Bone marrow (tissue), 2 donors: ENCODE measurements at regions not wholly inside any gene's neighbourhood (a gene's known extent, or its start where the extent isn't known, plus 50 kb on each side); places are given as distances from the start of the nearest gene placed in this dataset.
A peak's percentile ranks its signal among the peaks of the same experiment; 100 is the strongest.
"Not testable (repeated sequence)": the region's sequence is repeated elsewhere in the genome, so short reads cannot be mapped to it uniquely, and the experiment has no call there.

ENCODE experiments used
- DNase-seq, 2 donors: peaks; one replicate each; lab custom pipeline; 2025; lab: John Stamatoyannopoulos, UW

DNA sequence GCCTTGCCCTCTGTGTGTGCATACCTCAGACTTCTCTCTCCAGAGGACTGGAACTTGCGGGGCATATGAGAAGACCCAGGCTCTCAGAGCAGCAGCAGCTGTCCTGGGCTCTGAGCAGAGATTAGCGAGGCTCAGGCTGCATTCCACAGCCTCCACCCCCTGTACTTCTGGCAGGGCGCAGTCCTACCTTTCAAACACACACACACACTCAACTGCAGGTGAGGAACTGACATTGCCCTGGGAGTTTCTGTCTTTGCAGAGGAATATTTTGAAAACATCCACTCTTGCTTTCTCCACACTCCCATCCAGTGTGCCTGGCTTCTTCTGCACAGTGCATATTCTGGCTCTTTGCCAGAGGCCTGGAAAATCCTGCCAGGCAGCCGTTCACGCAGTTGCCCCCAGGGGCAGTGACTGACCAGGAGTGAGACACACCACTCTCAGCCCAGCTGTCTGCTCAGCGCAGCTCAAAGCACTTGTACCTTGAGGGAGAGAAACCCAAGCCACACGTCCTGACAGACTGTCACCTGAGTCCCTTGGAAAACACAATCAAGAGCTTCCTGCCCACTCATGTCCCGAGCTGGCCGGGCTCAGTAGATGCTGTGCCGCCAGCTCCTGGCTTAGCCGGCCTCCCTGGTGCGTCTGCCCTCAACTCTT is 460.8 kb downstream of the RNF144A start:
- no peak for DNase-seq

DNA sequence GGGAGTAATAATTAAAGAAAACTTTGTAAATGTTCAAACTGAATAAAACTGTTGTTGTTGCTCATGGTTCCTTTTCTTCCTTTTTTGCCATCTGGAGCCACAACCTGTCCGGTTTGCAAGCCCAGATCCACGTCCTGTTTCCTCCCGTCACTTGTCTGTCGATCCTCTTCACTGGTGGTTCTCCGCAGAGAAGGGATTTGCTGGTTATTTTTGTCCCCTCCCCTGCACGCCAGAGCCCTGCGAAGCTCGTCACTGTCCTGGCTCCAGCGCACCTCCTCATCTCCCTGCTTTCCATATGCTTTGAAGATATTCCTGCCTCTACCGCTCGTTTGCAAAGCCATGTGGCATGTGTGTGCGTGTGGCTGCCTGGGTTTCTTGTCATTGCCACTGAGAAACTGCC is 461.4 kb downstream of the RNF144A start:
- peak in 1 of 2 donors; percentile 4 for DNase-seq

DNA sequence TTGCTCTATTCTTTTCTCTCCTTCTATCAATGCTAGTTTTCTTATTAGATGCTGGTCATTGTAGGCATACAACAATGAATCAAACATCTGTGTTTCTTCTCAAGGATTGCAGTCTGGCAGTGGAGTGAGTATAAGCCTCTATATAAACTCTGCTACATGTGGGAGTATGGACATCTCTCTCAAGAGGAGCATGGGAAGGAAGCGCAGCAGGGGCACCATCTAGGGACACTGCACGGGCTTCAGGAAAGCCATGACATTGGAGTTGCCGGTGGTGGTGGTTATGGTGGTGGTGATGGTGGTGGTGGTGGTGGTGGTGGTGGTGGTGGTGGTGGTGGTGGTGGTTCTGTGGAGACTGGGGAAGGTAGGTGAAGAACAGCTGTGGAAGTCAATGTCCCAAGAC is 462.6 kb downstream of the RNF144A start:
- DNase-seq = no peak

DNA sequence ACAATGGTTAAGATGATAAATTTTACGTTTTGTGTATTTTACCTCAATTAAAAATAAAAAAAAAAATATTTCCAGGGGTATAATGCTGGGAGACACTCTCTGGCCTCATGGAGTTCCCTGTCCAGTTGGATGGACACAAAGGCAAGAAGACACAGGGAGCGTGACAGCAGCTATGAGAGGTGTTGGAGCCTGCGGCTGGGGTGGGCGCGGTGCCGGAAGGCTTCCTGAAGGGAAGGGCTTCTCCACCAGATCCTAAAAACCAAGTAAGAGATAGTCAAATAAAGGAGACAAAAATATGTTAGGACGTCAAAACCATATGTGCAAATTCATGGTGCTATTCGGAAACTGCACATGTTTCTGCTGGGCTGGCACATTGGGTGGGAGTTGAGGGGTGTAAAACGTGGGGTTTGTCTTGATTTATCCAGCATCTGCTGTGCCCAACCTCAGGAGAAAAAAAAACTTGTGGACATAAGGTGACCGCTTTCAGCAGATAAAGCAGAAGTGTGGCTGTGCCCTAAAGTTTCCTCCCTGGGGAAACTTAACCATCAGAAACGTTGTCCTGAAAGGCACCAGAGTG is 467.6 kb downstream of the RNF144A start:
- DNase-seq = no peak

DNA sequence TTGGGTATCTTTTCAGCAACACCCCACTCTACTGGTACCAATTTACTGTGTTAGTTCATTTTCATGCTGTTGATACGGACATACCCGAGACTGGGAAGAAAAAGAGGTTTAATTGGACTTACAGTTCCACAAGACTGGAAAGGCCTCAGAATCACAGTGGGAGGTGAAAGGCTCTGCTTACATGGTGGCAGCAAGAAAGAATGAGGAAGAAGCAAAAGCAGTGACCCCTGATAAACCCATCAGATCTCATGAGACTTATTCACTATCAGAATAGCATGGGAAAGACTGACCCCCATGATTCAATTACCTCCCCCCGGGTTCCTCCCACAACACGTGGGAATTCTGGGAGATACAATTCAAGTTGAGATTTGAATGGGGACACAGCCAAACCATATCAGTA is 473.1 kb downstream of the RNF144A start:
- DNase-seq = not testable (repeated sequence)

DNA sequence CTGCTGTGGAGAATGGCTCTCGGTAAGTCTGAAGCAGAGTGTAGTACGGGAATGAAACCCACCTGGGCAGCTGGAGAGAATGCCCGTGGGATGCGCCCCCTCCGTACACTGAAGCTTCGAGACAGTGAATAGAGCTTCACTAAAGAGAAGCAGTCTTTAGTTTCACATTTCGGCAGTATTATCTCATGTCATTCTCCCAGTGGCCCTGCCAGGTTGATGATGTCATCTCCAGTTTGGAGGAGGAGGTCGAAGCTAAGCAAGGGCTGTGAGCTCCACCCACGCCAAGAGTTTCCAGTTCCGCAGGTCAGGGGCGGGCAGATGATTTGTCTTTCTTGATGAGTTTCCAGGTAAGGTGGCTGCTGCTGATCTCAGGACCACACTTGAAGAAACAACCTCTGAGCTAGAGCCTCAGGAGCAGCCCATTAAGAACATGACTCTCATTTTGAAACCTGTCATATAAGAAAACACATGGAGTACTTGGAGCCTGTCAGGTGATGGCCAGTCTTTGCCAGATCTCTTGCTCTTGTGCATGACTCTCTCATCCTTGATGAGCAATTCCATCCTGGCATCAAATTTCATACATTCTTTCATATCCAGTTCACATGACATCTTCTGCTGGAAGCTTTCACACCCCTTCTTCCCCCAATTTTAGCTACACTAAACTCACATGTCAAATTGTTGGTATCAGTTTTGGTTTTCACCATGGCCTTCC is 475.0 kb downstream of the RNF144A start:
- DNase-seq = no peak

DNA sequence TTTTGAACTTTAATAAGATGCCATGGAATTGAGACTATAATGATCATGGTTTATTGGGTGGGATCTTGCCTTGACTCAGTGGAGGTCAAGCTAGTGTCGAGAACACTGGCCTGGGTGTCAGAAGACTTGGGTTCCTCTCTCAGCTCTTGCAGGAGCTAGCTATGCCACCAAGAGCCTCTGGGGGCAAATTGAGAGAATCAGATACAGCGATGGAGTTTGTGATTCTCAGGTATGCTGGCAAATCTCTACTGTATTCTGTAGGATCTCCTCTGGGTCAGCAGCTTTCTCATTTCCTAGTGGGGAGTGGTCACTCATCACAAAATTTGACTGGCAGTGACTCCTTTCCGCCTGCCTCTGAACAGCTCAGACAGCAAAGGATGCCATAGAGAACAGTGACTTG is 477.0 kb downstream of the RNF144A start:
- no peak for DNase-seq

DNA sequence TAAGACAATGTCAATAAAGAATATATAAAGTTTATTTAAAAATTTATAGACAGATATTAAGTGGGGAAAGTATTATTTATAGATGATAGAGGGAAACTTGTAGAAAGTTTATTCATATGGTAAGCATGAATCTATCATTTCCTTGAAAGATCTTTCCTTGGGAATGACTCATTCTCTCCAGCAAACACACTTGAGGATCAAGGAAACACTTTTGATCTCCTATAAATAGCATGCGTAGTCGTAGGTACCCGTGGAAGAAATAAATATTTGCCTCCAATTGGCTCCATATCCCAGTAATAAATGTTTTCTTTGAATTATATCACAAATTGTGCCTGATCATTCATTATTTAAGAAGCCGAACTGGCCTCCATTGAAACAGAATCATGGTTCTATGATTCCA is 483.4 kb downstream of the RNF144A start:
- no peak for DNase-seq

DNA sequence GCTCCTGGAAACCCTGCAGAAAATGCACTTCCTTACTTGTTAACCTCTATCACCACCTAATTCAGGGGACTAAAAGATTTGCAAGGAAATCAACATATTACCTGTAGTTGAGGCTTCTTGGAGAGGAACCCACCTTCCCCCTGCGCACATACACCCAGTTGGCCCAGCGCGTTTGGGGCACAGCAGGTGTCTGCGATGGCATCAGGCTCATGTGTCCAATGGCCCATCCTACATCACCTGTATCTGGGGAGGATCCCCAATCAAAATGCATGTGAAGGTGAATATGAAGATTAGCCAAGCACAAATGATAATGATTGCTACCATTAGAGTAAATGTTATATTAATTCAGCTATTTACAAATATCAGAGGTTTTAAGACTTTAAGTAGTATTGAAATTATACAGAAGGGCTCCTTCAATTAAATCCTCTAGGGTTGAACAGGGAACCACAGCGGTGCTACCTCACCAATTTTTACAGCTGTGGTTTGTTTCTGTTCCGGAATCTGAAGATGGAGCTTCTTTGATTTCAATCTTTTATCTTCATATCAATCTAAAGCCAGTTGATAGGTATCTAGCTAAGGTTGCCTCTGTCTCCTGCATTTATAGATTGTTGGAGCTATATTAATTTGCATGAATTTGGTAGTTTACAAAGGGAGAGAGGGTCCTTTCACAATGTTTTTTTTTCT is 486.0 kb downstream of the RNF144A start:
- DNase-seq = no peak

DNA sequence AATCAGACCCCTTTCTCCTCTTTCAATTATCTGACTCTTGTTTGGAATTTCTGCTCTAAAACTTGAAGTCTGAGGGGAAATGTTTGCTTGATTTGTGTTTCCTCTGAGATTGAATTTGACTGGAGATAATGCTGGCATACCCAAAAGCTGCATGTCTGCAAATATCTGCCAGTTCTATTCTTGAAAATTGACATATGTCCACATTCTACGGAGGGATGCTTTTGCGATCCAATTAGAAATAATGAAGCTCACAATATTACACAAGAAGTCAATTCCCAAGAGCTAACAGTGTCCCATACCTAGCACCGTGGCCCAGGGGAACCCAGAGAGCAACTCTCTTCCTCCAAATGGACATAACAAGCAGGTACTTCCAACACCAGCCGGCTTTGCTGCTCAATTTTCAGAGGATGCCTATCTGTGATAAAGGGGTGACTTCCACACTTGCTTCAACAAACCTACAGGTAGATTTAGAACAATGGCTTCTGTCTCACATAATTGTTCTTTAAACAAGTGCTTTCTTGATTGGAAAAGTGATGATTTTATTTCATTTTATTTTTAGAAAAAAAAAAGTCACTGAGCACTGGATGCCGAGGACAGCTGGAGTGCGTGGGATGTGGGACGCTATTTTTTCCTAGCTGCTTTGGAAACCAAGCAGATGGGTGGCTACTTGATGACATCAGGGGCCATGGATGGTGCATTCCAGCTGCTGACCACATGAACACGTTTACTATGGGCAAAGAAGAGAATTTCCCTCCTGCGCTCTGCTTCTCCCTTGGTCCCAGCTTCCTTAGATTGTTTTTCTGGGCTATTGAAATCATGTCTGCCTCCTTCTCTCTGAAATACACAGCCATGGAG is 488.9 kb downstream of the RNF144A start:
- no peak for DNase-seq

DNA sequence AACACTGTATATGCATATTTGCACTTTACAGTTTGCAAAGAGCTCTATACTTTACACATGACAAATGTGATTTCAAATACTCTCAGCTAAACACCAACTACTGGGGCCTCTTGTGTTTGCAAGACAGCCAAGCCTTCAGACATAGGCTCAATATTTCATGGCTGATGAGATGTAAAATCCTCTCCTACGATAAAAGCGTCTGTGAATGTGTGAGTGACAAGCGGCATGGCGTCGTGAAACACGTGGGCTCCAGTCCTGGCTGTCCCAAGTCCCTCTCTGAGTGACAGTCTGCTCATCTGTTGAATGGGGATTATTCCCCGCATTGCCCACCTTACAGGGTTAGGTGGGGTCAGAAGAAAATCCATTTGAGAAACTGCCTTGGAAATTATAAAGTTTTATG is 489.8 kb downstream of the RNF144A start:
- no peak for DNase-seq

DNA sequence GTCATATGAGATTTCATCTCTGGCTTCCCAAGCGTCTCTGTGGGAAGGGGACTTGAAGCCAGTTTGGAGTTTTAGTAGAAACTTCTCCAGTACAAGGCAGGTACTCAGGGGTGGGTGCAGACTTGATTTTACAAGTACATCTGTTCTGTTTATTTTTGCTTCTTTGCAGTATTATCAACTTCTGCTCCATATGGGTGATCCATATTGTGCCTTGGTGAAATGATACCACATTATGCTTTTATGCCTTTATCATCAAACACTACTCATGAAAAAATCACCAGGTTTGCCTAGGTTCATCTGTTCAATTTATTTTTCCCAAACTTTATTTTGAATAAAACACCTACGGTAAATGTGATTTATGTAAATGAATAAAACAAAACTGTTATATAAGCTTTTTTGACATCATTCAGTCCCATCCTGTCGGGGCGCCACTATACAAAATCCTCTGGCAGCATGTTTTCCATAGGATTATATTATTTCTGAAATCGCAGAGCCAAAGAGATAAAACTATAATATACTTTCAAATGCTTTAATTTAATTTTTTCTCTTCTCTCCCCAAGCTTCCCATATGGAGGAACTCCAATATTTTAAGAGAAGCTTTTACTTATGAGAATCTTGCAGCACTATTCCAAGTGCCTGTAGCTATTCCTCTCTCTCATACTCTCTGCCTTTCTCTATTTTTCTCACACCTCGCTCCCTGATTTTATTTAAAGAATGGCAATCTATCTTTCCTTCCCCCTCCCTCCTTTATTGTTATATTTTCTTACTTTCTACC is 490.9 kb downstream of the RNF144A start:
- DNase-seq = no peak

DNA sequence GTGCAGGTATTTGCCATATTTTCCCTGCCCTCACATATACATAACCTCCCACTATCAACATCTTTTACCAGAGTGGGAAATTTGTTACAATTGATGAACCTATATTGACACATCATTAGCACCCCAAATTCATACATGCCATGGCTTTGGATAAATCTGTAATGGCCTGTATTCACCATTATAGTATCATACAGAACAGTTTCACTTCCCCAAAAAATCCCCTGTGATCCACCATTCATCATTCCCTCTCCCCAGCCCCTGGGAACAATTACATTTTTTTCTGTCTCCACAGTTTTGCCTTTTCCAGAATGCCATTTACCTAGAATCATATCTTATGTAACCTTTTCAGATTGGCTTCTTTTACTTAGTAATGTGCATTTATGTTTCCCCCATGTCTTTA is 494.5 kb downstream of the RNF144A start:
- DNase-seq = no peak

DNA sequence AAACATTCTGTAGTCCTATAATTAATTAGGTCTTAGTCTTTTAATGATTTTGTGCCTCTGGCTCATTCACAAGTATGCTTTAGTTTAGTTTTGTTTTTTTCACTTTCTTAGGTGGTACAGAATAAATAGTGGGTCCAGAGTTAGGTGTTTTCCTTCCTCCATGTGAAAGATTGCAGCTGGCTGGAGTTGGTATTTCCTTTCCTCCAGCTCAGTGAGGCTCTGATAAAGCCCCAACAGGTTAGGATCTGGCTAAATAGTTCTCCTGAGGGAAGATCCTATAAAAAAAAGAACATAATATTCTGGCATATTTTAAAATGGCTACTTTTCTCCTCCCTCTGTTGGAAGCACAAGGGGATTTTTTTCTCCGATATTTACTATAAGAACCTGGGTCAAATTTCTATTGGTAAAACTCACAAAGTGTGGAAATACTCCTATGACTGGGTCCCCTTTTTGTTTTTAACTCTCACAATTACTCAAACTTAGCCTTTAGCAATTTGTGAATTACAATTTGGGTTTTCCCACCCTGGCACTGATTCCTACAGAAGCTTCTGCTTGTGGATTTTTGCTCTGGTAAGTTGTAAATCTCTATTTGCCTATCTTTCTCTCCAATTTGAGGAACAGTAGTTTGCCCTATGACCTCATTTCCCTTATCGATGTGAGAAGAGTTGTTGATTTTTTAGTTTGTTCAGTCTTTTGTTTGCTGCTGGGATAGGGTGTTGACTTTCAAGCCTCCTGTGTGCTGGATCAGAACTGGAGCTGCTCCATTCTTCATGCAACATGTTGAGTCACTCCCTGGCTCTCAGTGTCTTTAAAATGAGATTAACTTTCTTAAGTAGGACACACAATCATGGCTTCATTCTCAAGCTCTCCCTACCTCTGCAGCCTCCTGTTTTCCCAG is 500.9 kb downstream of the RNF144A start:
- no peak for DNase-seq

DNA sequence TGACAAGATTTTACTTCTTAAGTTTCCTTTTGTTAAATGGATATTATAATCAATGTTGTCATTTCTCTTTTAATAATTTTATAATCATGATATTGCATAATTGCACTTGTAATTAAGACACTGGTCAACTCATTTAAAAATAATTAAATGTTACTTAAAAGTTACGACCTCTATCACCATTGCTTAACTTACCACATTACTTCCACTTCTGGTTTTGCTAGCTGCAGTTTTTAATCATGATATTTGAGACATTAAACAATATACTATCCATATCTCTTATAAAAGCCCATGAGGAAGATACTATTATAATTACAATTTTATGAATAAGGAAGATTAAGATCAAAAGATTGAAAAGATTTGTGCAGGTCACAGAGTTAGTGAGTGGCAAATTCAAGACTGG is 502.0 kb downstream of the RNF144A start:
- no peak for DNase-seq

DNA sequence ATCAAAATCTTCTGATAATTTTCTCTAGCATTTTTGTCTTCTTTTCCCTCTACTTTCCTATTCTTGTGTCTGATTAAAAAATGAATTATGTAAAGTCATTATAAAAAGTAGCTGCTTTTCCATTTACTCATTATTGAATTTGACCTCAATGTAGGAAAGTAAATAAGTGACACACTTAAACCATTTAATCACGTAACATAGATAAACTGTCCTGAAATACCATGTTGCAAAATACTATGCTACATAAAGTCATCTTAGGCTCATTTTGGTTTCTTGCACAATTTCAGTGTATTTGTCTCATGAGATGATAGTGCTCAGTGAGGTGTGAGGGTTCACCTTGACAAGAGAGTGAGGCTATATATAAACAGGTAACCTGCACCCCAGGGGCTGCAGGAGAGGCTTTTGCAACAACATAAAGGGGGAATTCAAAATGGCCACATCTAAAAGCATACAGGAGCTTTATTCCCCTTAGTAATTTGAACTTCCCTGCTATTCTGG is 502.7 kb downstream of the RNF144A start:
- DNase-seq = no peak

DNA sequence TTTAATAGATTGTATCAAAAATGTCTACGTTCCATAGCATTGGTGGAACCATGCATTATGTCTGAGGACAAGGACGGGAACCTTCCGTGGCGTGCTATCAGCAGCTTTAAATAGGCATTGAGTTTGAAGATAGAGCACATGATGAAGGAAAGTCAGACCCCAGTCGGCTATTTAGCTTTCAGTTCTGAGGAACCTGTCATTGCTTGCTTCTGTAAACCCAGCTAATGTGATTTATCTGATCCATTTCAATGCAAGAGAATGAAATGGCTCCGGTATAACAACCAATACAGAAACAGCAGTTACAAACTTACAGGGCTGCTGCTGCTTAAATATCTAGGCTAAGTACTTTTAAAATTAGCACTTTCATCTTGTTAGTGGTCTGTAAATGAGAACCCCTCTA is 503.3 kb downstream of the RNF144A start:
- DNase-seq = no peak

DNA sequence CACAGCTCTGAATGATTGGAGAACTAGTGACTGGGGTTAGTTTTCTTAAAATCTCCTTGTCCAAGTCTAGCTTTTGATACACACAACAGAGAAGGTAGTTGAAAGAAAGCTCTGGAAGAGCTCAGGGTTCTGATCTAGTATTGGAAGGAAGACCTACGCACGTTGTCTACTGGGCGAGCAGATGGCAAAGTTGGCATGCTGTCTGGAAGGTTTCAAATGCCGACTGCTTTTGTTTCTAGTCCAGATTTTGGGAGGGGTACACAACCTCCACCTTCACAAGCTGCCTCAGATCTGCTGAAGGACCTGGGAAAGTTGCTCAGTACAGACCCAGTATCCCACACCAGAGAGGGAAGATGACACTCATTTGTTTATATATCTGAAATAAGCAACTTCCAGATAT is 507.3 kb downstream of the RNF144A start:
- no peak for DNase-seq

DNA sequence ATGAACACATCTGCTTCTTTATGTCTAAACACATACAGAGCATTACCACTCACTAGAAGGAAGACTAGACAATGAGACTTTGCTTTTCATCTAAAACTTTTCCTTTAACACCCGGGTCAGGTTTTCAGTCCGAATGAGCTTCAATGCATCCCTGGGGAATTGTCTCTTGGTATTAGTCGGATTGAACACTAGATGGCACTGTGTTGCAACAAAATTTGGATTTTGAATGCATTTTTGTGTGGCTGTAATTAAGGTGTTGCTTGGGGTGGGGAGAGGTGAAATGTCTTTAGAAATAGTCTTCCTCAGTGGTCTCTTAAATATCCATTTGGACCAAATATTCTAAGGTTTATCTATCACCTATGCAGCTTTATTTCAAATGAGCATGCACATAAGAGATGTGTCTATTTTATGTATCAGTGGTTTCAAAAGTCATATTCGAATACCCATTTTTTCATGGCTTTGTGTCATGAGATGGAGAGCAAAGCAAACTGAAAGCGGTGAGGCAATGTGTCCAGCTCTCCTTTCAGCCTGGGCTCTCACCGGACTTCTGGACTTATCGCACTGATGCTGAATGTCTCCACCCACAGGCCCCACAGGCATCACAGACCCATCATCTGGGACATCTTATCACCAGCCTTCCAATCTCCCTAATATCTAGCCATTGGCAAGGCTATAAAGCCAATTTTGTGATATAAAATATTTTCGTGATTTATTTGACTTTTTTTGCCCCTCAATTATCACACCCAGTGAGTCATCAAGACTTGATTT is 510.3 kb downstream of the RNF144A start:
- DNase-seq = peak in 1 of 2 donors; percentile 44
